Esophagus squamous epithelium (tissue), 5 donors: ENCODE measurements at regions not wholly inside any gene's neighbourhood (a gene's known extent, or its start where the extent isn't known, plus 50 kb on each side); places are given as distances from the start of the nearest gene placed in this dataset.

ENCODE experiments used
- DNase-seq: peaks from one replicate; lab custom pipeline; 2025; lab: John Stamatoyannopoulos, UW
- H3K27ac ChIP-seq, 4 donors: fragments of 200-600 bp; sonication (generic); one replicate each; pipeline ENCODE4 v1.5.1; 2016 to 2019; ENCODE audit warnings: mild to moderate bottlenecking in 1 of 4
- H3K27me3 ChIP-seq, 4 donors: fragments of 200-600 bp; sonication (generic); 1 replicate in 3 of 4; 2 replicates in 1 of 4; pipeline versions ENCODE4 v1.5.1 to v1.6.0; 2017 to 2021; ENCODE audit warnings: antibody characterized with exemption in 1 of 4
- H3K36me3 ChIP-seq, 3 donors: fragments of 200-600 bp; sonication (generic); one replicate each; pipeline ENCODE4 v1.5.1; 2016 to 2019
- H3K4me1 ChIP-seq, 3 donors: fragments of 200-600 bp; sonication (generic); one replicate each; pipeline ENCODE4 v1.5.1; 2017 to 2019
- H3K4me3 ChIP-seq, 4 donors: fragments of 200-600 bp; sonication (generic); 1 replicate in 3 of 4; 2 replicates in 1 of 4; pipeline ENCODE4 v1.5.1; 2016 to 2019; ENCODE audit warnings: mild to moderate bottlenecking in 2 of 4, moderate library complexity in 1 of 4
- H3K9me3 ChIP-seq, 3 donors: fragments of 200-600 bp; sonication (generic); one replicate each; pipeline ENCODE4 v1.5.1; 2016 to 2019
- POLR2A ChIP-seq, 4 donors: fragments of 450-650 bp; IDR thresholded peaks; one replicate each; pipeline ENCODE4 v1.6.1; 2017; ENCODE audit warnings: antibody characterized with exemption in 4 of 4, mild to moderate bottlenecking in 4 of 4, moderate library complexity in 3 of 4
- WGBS, 2 donors: methylation state at CpG; one replicate each; pipeline ENCODE4 v1.1.5; 2018; 5-methylcytosine and 5-hydroxymethylcytosine counted together
- intact Hi-C: fragments of 100-400 bp; cut with DNase I; formaldehyde crosslinking; loops from one replicate; pipeline ENCODE4 v1.15.0; 2022
- TF ChIP-seq, protein P1 (sequence below), 6 experiments: fragments of 450-650 bp in 4 of 6; fragments of 200-600 bp in 2 of 6; sonication (generic) in 2 of 6; IDR thresholded peaks; one replicate each; pipeline ENCODE4 v1.5.1; 2016 to 2019; ENCODE audit warnings: antibody characterized with exemption in 6 of 6, mild to moderate bottlenecking in 4 of 6, moderate library complexity in 4 of 6
- donor health status: DM: yes; HTN: yes; CAD: no.

GRCh38 chr9:129439242-129439641 lies 181.7 kb downstream of the C9orf50 start:
- H3K9me3 ChIP-seq = no peaks in the 10 kb centered on the region
- H3K4me3 ChIP-seq = no peak overlapping the region
- WGBS, 2 donors = 63 to 66% methylated on average over 6 of the region's 6 CpGs
- H3K27ac ChIP-seq = no peak overlapping the region
- DNase-seq = no peak
- H3K27me3 ChIP-seq = peaks cover 0 to 29% (median 0%) of the 10 kb centered on the region in 4 donors
- no peaks in the 10 kb centered on the region for H3K36me3 ChIP-seq
- TF ChIP-seq, protein P1, sequence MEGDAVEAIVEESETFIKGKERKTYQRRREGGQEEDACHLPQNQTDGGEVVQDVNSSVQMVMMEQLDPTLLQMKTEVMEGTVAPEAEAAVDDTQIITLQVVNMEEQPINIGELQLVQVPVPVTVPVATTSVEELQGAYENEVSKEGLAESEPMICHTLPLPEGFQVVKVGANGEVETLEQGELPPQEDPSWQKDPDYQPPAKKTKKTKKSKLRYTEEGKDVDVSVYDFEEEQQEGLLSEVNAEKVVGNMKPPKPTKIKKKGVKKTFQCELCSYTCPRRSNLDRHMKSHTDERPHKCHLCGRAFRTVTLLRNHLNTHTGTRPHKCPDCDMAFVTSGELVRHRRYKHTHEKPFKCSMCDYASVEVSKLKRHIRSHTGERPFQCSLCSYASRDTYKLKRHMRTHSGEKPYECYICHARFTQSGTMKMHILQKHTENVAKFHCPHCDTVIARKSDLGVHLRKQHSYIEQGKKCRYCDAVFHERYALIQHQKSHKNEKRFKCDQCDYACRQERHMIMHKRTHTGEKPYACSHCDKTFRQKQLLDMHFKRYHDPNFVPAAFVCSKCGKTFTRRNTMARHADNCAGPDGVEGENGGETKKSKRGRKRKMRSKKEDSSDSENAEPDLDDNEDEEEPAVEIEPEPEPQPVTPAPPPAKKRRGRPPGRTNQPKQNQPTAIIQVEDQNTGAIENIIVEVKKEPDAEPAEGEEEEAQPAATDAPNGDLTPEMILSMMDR (IDR thresholded peaks at IDR 0.05) = no peak
- no peak for TF ChIP-seq POLR2A (IDR thresholded peaks at IDR 0.05)
- peaks cover 12 to 51% (median 20%) of the 10 kb centered on the region in 3 donors for H3K4me1 ChIP-seq
- intact Hi-C loops = no loop called here

- H3K36me3 ChIP-seq = no peaks in the 10 kb centered on the region
- no peaks in the 10 kb centered on the region for H3K9me3 ChIP-seq
- intact Hi-C loops = no loop called here
- peaks cover 0 to 29% (median 0%) of the 10 kb centered on the region in 4 donors for H3K27me3 ChIP-seq
- peak overlapping the region; percentile 33 to 71 (median 54) for H3K4me3 ChIP-seq
- no peak for TF ChIP-seq POLR2A (IDR thresholded peaks at IDR 0.05)
- TF ChIP-seq, protein P1 (IDR thresholded peaks at IDR 0.05) = peak in 1 of 6 experiments; percentile 9
- peaks cover 12 to 37% (median 20%) of the 10 kb centered on the region in 3 donors for H3K4me1 ChIP-seq
- DNase-seq = no peak
- 5 to 27% methylated on average over 4 to 17 of the region's 25 CpGs for WGBS, 2 donors
- H3K27ac ChIP-seq = peak overlapping the region; percentile 20 to 77 (median 69)
These were observed 183.1 kb downstream of the C9orf50 start for GRCh38 chr9:129437626-129438323.

DNA sequence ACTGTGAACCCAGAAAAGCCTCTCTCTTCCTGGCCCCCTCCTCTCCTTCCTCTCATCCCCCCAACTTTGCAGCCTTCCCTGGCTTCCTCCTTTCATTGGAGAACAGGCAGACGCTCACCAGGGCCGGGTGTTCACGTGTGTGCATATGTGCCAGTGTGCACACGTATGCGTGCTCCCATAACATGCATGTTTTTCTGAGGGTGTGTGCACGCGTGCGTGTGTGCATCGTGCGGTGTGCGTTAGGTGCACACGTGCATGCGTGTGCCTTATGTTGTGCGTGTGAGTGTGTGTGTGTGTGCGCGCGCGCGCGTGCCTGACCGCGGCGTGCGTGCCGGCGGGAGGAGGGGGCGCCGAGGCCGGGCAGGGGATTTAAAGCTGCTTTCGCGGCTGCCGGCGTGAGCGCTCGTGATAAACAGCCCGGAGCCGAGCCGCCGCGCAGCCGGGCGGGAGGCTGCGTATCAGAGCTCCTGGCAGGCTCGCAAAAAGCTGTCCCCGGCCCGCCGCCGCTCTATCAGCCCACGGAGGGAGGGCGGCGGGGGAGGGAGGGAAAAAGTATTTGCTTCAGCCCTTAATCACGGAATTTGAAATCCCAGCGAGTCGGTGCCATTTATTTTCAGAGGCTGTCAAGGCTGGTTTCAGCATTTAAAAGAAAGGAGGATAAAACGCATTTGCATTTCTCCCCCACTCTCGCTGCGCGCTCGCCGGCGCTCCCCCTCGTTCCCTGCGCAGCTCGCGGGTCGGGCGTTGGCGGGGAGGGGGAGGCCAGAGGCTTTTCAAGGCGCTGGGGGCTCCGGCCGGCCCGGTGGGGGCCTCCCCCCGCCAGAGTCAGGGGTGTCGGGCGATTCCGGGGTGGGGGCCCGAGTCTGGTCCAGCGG lies 183.9 kb downstream of the C9orf50 start:
- H3K9me3 ChIP-seq = no peaks in the 10 kb centered on the region
- peaks cover 0 to 29% (median 0%) of the 10 kb centered on the region in 4 donors for H3K27me3 ChIP-seq
- H3K36me3 ChIP-seq = no peaks in the 10 kb centered on the region
- DNase-seq = no peak
- H3K27ac ChIP-seq = peak overlapping the region; percentile 20 to 77 (median 69)
- TF ChIP-seq, protein P1 (IDR thresholded peaks at IDR 0.05) = peak in 1 of 6 experiments; percentile 9
- TF ChIP-seq POLR2A (IDR thresholded peaks at IDR 0.05) = peak in 1 of 4 donors; percentile 18
- peak overlapping the region; percentile 33 to 71 (median 54) for H3K4me3 ChIP-seq
- WGBS, 2 donors = 3% methylated on average over 47 to 52 of the region's 78 CpGs
- peaks cover 12 to 36% (median 20%) of the 10 kb centered on the region in 3 donors for H3K4me1 ChIP-seq
- intact Hi-C loops = no loop called here

GRCh38 chr9:129435988-129436717 lies 184.7 kb downstream of the C9orf50 start:
- TF ChIP-seq, protein P1 (IDR thresholded peaks at IDR 0.05) = no peak
- TF ChIP-seq POLR2A (IDR thresholded peaks at IDR 0.05) = no peak
- H3K27ac ChIP-seq = peak overlapping the region in 2 of 4 donors; percentile 66 to 72
- 56 to 58% methylated on average over 15 to 16 of the region's 30 CpGs for WGBS, 2 donors
- H3K9me3 ChIP-seq = no peaks in the 10 kb centered on the region
- peaks cover 12 to 36% (median 20%) of the 10 kb centered on the region in 3 donors for H3K4me1 ChIP-seq
- DNase-seq = no peak
- intact Hi-C loops = no loop called here
- H3K36me3 ChIP-seq = no peaks in the 10 kb centered on the region
- H3K4me3 ChIP-seq = peak overlapping the region in 1 of 4 donors; percentile 58
- peaks cover 0 to 29% (median 0%) of the 10 kb centered on the region in 4 donors for H3K27me3 ChIP-seq
